ENCODE measurements at regions not wholly inside any gene's neighbourhood (a gene's known extent, or its start where the extent isn't known, plus 50 kb on each side); places are given as distances from the start of the nearest gene placed in this dataset.

DNA sequence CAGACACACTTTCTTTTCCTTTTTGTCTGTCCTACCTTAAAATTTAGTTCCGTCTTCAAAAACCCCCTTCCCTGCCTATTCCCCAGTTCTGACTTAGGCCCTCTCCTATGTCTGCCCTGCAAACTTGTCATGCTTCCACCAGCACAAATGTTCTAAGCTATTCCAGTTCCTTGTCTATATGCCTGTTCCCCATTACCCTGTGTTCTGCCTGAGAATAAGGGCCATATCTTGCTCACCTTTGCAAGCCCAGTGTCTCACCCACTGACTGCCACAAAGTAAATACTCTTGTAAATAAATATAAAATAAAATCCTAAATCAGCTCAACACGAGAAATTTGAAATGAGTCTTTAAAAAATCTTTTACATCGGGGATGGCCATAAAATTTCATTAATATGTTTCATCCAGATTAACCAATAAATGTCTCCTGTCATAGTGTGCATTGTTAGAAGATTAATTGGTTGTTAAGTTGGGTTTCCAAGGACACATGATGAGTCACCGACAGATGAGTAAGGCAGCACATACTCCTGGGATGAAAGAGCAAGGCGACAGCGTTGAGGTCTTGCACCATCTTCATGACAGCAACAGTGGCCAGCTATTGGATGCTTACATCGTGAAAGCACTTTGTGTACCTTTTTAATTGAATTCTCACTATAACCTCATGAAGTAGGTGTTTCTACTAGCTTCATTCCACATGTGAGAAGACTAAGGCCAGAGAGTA, 92.6 kb upstream of the NGF start:
- no peak overlapping the region for H3K4me3 ChIP-seq
- no peaks in the 10 kb centered on the region for H3K36me3 ChIP-seq
- H3K27me3 ChIP-seq, result no peaks in the 10 kb centered on the region
- no peaks in the 10 kb centered on the region for H3K9me3 ChIP-seq
- no peak overlapping the region for H3K27ac ChIP-seq
- no peak for DNase-seq (ENCODE audit: low spot score)
- TF ChIP-seq, protein P1, sequence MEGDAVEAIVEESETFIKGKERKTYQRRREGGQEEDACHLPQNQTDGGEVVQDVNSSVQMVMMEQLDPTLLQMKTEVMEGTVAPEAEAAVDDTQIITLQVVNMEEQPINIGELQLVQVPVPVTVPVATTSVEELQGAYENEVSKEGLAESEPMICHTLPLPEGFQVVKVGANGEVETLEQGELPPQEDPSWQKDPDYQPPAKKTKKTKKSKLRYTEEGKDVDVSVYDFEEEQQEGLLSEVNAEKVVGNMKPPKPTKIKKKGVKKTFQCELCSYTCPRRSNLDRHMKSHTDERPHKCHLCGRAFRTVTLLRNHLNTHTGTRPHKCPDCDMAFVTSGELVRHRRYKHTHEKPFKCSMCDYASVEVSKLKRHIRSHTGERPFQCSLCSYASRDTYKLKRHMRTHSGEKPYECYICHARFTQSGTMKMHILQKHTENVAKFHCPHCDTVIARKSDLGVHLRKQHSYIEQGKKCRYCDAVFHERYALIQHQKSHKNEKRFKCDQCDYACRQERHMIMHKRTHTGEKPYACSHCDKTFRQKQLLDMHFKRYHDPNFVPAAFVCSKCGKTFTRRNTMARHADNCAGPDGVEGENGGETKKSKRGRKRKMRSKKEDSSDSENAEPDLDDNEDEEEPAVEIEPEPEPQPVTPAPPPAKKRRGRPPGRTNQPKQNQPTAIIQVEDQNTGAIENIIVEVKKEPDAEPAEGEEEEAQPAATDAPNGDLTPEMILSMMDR (IDR thresholded peaks at IDR 0.05), result no peak
- peaks cover 0 to 17% of the 10 kb centered on the region in 2 donors for H3K4me1 ChIP-seq

DNA sequence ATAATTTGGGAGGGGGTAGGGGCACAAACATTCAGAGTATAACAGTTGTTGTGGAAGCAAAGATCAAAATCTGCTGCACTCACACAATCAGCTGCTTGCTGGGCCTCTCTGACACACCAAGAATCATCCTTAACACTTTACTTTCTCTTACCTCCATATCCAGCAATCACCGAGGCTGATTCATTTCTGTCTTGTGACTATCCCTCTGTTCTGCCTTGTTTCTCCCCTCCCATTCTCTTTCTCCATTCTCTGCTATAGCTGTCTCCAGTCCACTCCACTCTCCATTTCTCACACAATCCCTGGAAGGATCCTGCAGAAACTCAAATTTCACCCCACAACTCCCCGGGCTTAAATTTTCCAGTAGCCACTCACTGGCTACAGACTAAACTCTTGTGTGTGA, 91.8 kb upstream of the NGF start:
- TF ChIP-seq, protein P1 (IDR thresholded peaks at IDR 0.05), result no peak
- DNase-seq (ENCODE audit: low spot score), result no peak
- Histone ChIP-seq H3K9me3 (no peaks in the 10 kb centered on the region), H3K36me3 (no peaks in the 10 kb centered on the region), H3K27me3 (no peaks in the 10 kb centered on the region), H3K27ac (no peak overlapping the region), H3K4me1 (peaks cover 0 to 17% of the 10 kb centered on the region in 2 donors), H3K4me3 (no peak overlapping the region)

DNA sequence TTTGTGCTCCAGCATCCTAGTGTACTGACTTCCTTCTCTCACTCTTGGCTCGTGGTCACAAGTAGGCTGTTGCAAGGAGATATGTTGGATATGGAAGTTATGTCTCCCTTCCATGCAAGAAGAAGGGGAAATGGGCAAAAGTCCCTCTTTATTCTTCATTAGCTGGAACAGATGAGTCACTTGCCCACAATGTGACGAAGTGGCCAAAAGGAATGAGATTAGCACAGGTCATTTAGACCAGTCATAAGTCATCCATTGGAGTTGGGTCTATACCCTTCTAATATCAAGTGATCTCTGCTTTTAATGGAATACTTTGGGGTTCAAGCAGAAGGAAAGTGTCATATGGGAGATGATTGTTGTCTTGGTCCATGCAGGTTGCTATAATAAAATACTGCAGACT, 91.2 kb upstream of the NGF start:
- TF ChIP-seq, protein P1 (IDR thresholded peaks at IDR 0.05), result no peak
- no peak for DNase-seq (ENCODE audit: low spot score)
- no peaks in the 10 kb centered on the region for H3K9me3 ChIP-seq
- no peaks in the 10 kb centered on the region for H3K27me3 ChIP-seq
- H3K4me3 ChIP-seq, result no peak overlapping the region
- H3K4me1 ChIP-seq, result peaks cover 0 to 17% of the 10 kb centered on the region in 2 donors
- no peak overlapping the region for H3K27ac ChIP-seq
- no peaks in the 10 kb centered on the region for H3K36me3 ChIP-seq

DNA sequence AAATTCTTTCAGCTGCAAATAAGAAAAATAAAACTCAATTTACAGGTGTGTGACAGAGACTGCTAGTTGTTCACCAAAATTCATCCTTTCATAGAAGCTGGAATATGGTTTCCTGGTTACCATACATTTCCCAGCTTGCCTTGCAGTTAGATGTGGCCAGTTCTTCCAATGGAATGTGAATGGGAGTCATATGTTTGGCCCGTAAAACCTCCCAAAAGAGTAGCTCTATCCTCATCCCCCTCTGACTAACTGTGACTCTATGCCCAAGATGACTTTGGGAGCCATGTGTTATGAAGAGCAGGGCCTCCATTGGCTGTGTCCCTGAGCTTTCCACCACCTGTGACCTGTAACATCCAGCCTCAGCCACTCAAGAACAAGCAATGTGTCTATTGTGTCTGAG, 90.6 kb upstream of the NGF start:
- H3K27ac ChIP-seq, result no peak overlapping the region
- no peaks in the 10 kb centered on the region for H3K36me3 ChIP-seq
- no peaks in the 10 kb centered on the region for H3K9me3 ChIP-seq
- no peak for DNase-seq (ENCODE audit: low spot score)
- H3K27me3 ChIP-seq, result no peaks in the 10 kb centered on the region
- H3K4me1 ChIP-seq, result peaks cover 0 to 17% of the 10 kb centered on the region in 2 donors
- H3K4me3 ChIP-seq, result no peak overlapping the region
- TF ChIP-seq, protein P1 (IDR thresholded peaks at IDR 0.05), result no peak

DNA sequence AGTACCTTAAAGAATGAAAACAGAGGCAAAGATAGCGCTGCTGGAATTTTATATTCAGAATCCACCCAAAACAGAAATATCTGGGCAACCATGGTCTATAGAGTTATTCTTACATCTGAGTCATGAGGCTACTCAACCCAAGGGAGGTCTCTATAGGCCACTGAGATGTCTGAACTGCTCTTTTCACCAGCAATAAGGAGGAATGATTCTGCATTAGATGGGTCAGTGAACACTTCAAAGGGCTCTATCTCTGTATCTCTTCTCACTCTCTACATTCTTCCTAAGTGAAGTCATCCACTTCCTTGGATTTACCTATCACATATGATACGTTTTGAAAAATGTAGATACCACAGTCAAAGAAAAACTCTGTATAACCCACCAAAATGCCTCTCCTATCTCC, 90.2 kb upstream of the NGF start:
- Histone ChIP-seq H3K4me3 (no peak overlapping the region), H3K4me1 (peaks cover 0 to 17% of the 10 kb centered on the region in 2 donors), H3K27ac (no peak overlapping the region)

More for the DNA sequence above, 90.2 kb upstream of the NGF start:
- Histone ChIP-seq H3K9me3 (no peaks in the 10 kb centered on the region), H3K27me3 (no peaks in the 10 kb centered on the region), H3K36me3 (no peaks in the 10 kb centered on the region)
- DNase-seq (ENCODE audit: low spot score), result no peak
- TF ChIP-seq, protein P1 (IDR thresholded peaks at IDR 0.05), result no peak
